ENCODE measurements at regions not wholly inside any gene's neighbourhood (a gene's known extent, or its start where the extent isn't known, plus 50 kb on each side); places are given as distances from the start of the nearest gene placed in this dataset.
"Not testable (repeated sequence)": the region's sequence is repeated elsewhere in the genome, so short reads cannot be mapped to it uniquely, and the experiment has no call there.

- DNase-seq (ENCODE audit: low spot score), result not testable (repeated sequence)
These were observed 58.5 kb upstream of the PTGFRN start for GRCh38 chr1:116851189-116851588.

- no peak for DNase-seq (ENCODE audit: low spot score)
These were observed 57.9 kb upstream of the PTGFRN start for GRCh38 chr1:116851846-116852245.

DNA sequence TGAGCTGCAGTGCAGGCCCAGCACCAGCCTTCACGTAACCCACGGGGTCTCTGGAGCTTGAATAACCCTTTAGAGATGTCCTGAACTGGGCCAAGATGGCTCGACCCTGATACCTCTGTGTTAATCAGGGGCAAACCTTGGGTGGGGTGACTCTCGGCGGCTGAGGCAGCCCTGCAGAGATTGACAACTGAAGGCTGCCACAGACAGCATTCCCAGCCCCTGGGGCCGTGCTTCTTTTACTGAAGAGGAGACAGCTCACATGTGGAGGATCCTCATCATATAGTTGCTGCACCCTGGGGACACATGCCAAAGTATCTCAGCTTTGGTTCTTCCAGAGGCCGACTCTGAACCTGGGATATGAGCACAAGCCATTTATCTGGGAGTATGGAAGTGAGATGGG, 57.3 kb upstream of the PTGFRN start:
- no peak for DNase-seq (ENCODE audit: low spot score)

DNA sequence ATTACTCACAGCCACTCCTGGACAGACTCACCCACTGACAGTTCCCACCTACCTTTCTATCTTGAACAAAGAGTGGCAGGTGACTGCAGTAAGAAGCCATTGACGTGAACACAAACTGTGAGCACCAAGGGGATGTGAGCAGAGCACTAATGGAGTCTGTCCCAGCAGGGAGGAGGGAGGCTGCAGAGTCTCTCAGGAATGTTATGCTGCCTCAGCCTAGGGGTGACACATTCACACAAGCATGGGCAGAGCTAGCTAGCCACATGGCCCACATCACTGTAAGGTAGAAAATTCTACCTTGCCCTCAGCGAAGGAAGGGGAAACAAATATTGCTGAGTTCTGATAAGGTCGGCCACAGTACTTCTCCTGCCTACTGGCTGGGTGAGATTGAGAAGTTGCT, 56.8 kb upstream of the PTGFRN start:
- DNase-seq (ENCODE audit: low spot score), result peak; percentile 36

DNA sequence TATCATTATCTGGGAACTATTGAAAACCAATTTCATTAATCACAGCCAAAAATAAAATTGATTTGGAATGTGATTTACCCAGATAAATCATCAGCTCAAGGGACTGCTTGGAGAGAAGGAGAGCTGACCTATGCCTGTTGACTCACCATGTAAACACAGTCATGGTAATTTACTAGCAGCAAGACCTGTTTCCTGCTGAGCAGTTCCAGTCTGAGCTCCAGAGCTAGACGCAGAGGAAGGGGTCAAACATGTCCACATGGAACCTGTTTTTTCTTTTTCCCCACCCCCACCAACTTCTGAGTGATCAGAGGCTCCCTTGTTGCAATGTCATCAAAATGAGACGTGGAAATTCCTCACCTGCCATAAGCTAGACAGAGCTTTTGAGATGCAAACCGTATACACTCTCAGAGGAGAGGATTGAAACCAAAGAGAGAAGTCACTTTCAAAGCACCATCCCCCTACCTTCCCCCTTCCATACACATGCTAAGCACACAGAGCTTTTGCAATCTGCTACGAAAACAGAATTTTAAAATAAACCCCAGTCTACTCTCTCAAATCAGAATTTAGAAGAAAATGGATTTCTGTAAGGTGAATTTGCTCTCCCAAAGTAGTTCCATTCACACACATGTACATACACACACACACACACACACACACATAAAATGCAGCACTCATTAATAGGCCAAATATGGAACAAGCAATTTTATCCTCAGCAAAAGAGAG, 55.9 kb upstream of the PTGFRN start:
- DNase-seq (ENCODE audit: low spot score), result peak; percentile 62

GRCh38 chr1:116854403-116854690, 55.4 kb upstream of the PTGFRN start:
- DNase-seq (ENCODE audit: low spot score), result no peak

- DNase-seq (ENCODE audit: low spot score), result no peak
These were observed 55.0 kb upstream of the PTGFRN start for GRCh38 chr1:116854716-116855115.

- DNase-seq (ENCODE audit: low spot score), result peak; percentile 48
These were observed 54.5 kb upstream of the PTGFRN start for GRCh38 chr1:116855191-116855619.

DNA sequence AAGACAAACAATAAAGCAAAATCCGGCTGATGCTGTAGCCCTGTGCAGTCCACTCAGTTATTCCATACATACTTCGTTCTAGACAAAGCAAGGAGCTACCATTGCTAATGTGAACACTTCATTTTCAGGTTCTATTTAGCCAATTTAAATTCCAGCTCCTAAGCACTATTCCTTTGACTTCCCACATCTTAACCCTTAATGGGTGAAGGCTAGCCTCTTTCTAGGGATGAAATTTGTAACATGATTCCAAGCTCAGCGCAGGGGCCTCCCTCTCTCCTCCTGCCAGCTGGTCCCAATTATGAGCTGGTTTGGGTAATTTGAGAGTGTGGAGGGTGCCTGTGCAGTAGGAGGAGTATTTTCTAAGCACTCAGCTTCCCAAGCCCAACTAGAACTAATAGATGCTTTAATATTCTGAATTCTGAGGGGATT, 53.9 kb upstream of the PTGFRN start:
- DNase-seq (ENCODE audit: low spot score), result peak; percentile 85

GRCh38 chr1:116856312-116856711, 53.4 kb upstream of the PTGFRN start:
- no peak for DNase-seq (ENCODE audit: low spot score)

DNA sequence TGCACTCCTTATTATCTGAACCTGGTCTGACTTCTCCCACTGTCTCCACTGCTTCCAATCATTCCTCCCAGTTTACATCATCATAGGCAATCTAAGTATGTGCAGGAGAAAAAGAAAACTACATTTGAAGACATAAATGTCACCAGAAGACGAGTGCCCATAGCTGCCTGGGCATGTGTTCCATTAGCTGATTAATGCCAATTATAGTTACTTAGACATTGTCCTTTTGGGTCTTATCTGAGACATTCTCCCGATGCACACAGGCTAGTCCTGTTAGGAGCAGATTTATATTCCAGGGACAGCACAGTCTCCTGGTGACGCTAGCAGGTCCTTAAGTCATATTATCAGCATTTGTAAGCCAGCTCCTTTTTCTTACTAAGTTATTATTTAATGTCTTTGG, 52.6 kb upstream of the PTGFRN start:
- no peak for DNase-seq (ENCODE audit: low spot score)
